ENCODE measurements at regions not wholly inside any gene's neighbourhood (a gene's known extent, or its start where the extent isn't known, plus 50 kb on each side); places are given as distances from the start of the nearest gene placed in this dataset.

GRCh38 chr1:114032271-114033215, 53.3 kb downstream of the OLFML3 start:
- ATAC-seq (no peak), FAIRE-seq (no peak), DNase-seq (no peak)
- 59 to 68% methylated on average over 7 of the region's 7 CpGs for WGBS, 2 donors
- Histone ChIP-seq H3K36me3 (no peaks in the 10 kb centered on the region), H3K27ac (no peak overlapping the region), H3K27me3 (no peaks in the 10 kb centered on the region), H3K4me3 (no peak overlapping the region), H3K4me1 (no peaks in the 10 kb centered on the region), H3K9me3 (no peaks in the 10 kb centered on the region)
- no peak for TF ChIP-seq CTCF (IDR thresholded peaks at IDR 0.05)
- intact Hi-C loops (cut with DNase I) = no loop called here

GRCh38 chr1:114033216-114033706, 54.0 kb downstream of the OLFML3 start:
- 21 to 22% methylated on average over 5 of the region's 5 CpGs for WGBS, 2 donors
- Histone ChIP-seq H3K27ac (no peak overlapping the region), H3K27me3 (no peaks in the 10 kb centered on the region), H3K4me1 (no peaks in the 10 kb centered on the region), H3K4me3 (no peak overlapping the region), H3K36me3 (no peaks in the 10 kb centered on the region), H3K9me3 (no peaks in the 10 kb centered on the region)
- ATAC-seq = peak in 3 of 4 donors; percentile 23 to 60 (median 52)
- peak in 3 of 4 donors; percentile 30 to 37 (median 32) for TF ChIP-seq CTCF (IDR thresholded peaks at IDR 0.05)
- FAIRE-seq = no peak
- intact Hi-C loops (cut with DNase I) = no loop called here
- peak in 1 of 6 donors; percentile 12 for DNase-seq

- whole genome bisulfite sequencing, 2 donors = 31 to 36% methylated on average over 2 of the region's 2 CpGs
- H3K27ac ChIP-seq = no peak overlapping the region
- no peaks in the 10 kb centered on the region for H3K27me3 ChIP-seq
- no peak for ATAC-seq
- no peaks in the 10 kb centered on the region for H3K36me3 ChIP-seq
- intact Hi-C loops (cut with DNase I) = no loop called here
- DNase-seq = no peak
- H3K9me3 ChIP-seq = no peaks in the 10 kb centered on the region
- H3K4me3 ChIP-seq = no peak overlapping the region
- no peak for FAIRE-seq
- no peak for TF ChIP-seq CTCF (IDR thresholded peaks at IDR 0.05)
- no peaks in the 10 kb centered on the region for H3K4me1 ChIP-seq
Observed at GRCh38 chr1:114033961-114034360, 54.7 kb downstream of the OLFML3 start.

- Histone ChIP-seq H3K9me3 (no peaks in the 10 kb centered on the region), H3K4me1 (no peaks in the 10 kb centered on the region), H3K4me3 (no peak overlapping the region), H3K36me3 (no peaks in the 10 kb centered on the region), H3K27me3 (no peaks in the 10 kb centered on the region), H3K27ac (no peak overlapping the region)
- no peak for TF ChIP-seq CTCF (IDR thresholded peaks at IDR 0.05)
- intact Hi-C loops (cut with DNase I) = no loop called here
- 62 to 73% methylated on average over 8 of the region's 8 CpGs for WGBS, 2 donors
- ATAC-seq = no peak
- no peak for FAIRE-seq
- DNase-seq = no peak
Observed at GRCh38 chr1:114034567-114035303, 55.5 kb downstream of the OLFML3 start.

Measured in pancreas (tissue), 10 donors.